Liver (tissue), 8 donors: ENCODE measurements at regions not wholly inside any gene's neighbourhood (a gene's known extent, or its start where the extent isn't known, plus 50 kb on each side); places are given as distances from the start of the nearest gene placed in this dataset.

ENCODE experiments used
- DNase-seq: peaks from one replicate; pipeline ENCODE4 v3.0.0-alpha.2; 2017; ENCODE audit warnings: low spot score
- H3K27ac ChIP-seq, 2 donors: one replicate each; pipeline ENCODE4 v1.7.0; 2013; ENCODE audit warnings: inconsistent platforms in 2 of 2, low read length in 2 of 2, control low read depth in 1 of 2, low read depth in 1 of 2, mild to moderate bottlenecking in 1 of 2
- H3K27me3 ChIP-seq, 4 donors: one replicate each; pipeline versions ENCODE4 v1.6.1 to v1.7.0; 2013; ENCODE audit warnings: low read length in 3 of 4, inconsistent platforms in 1 of 4, mild to moderate bottlenecking in 1 of 4, moderate library complexity in 1 of 4; ENCODE audit not compliant: control insufficient read depth in 4 of 4, insufficient read depth in 4 of 4
- H3K36me3 ChIP-seq, 4 donors: one replicate each; pipeline versions ENCODE4 v1.6.1 to v1.7.0; 2013; ENCODE audit warnings: low read length in 3 of 4, mild to moderate bottlenecking in 3 of 4, low read depth in 1 of 4, moderate library complexity in 1 of 4; ENCODE audit not compliant: control insufficient read depth in 4 of 4, insufficient read depth in 3 of 4
- H3K4me1 ChIP-seq, 4 donors: one replicate each; pipeline versions ENCODE4 v1.6.1 to v1.7.0; 2013; ENCODE audit warnings: low read length in 3 of 4, mild to moderate bottlenecking in 3 of 4, moderate library complexity in 1 of 4; ENCODE audit not compliant: control insufficient read depth in 4 of 4, insufficient read depth in 4 of 4
- H3K4me3 ChIP-seq, 3 donors: one replicate each; pipeline versions ENCODE4 v1.6.1 to v1.7.0; 2013; ENCODE audit warnings: low read length in 3 of 3, control low read depth in 1 of 3, low read depth in 1 of 3, mild to moderate bottlenecking in 1 of 3
- H3K9ac ChIP-seq, 2 donors: one replicate each; pipeline ENCODE4 v1.7.0; 2013; ENCODE audit warnings: low read length in 2 of 2, mild to moderate bottlenecking in 2 of 2, moderate library complexity in 2 of 2, control low read depth in 1 of 2, low read depth in 1 of 2
- H3K9me3 ChIP-seq, 4 donors: one replicate each; pipeline versions ENCODE4 v1.6.1 to v1.7.0; 2013; ENCODE audit warnings: low read length in 3 of 4; ENCODE audit not compliant: control insufficient read depth in 4 of 4
- EGR1 ChIP-seq, 2 donors: IDR thresholded peaks; 2 replicates each; pipeline ENCODE4 v1.6.1; 2016 to 2018; ENCODE audit warnings: antibody characterized with exemption in 2 of 2, low read depth in 2 of 2
- FOXA1 ChIP-seq: IDR thresholded peaks from 2 replicates; pipeline ENCODE4 v1.6.1; 2016; ENCODE audit warnings: antibody characterized with exemption
- FOXA2 ChIP-seq: IDR thresholded peaks from 2 replicates; pipeline ENCODE4 v1.6.1; 2016; ENCODE audit warnings: antibody characterized with exemption
- GABPA ChIP-seq, 2 donors: IDR thresholded peaks in 1 of 2; conservative IDR thresholded peaks in 1 of 2; 2 replicates each; pipeline ENCODE4 v1.6.1; 2016; ENCODE audit warnings: antibody characterized with exemption in 2 of 2, mild to moderate bottlenecking in 1 of 2, moderate library complexity in 1 of 2
- HNF4A ChIP-seq, 2 donors: conservative IDR thresholded peaks; 2 replicates each; pipeline ENCODE4 v1.6.1; 2016; ENCODE audit warnings: antibody characterized with exemption in 2 of 2, mild to moderate bottlenecking in 2 of 2
- HNF4G ChIP-seq: IDR thresholded peaks from 2 replicates; pipeline ENCODE4 v1.6.1; 2016; ENCODE audit warnings: antibody characterized with exemption
- JUND ChIP-seq, 2 donors: IDR thresholded peaks; 2 replicates each; pipeline ENCODE4 v1.6.1; 2016; ENCODE audit warnings: antibody characterized with exemption in 2 of 2
- NR2F2 ChIP-seq: IDR thresholded peaks from 2 replicates; pipeline ENCODE4 v1.6.1; 2016; ENCODE audit warnings: antibody characterized with exemption
- RAD21 ChIP-seq, 2 donors: IDR thresholded peaks; 2 replicates each; pipeline ENCODE4 v1.6.1; 2016; ENCODE audit warnings: antibody characterized with exemption in 2 of 2, mild to moderate bottlenecking in 2 of 2
- RXRA ChIP-seq, 2 donors: IDR thresholded peaks; 2 replicates each; pipeline ENCODE4 v1.6.1; 2017 to 2018; ENCODE audit warnings: antibody characterized with exemption in 2 of 2, mild to moderate bottlenecking in 1 of 2
- SP1 ChIP-seq: IDR thresholded peaks from 2 replicates; pipeline ENCODE4 v1.6.1; 2018; ENCODE audit warnings: antibody characterized with exemption, mild to moderate bottlenecking
- TAF1 ChIP-seq: conservative IDR thresholded peaks from 2 replicates; pipeline ENCODE4 v1.6.1; 2016; ENCODE audit warnings: antibody characterized with exemption, mild to moderate bottlenecking
- YY1 ChIP-seq: IDR thresholded peaks from 2 replicates; pipeline ENCODE4 v1.6.1; 2016; ENCODE audit warnings: antibody characterized with exemption, mild to moderate bottlenecking
- WGBS: extraction: QIAGEN DNeasy Blood & Tissue Kit; methylation state at CpG from one replicate; pipeline ENCODE4 v1.1.7; 2013; 5-methylcytosine and 5-hydroxymethylcytosine counted together
- TF ChIP-seq, protein P1 (sequence below): IDR thresholded peaks from 2 replicates; pipeline ENCODE4 v1.6.1; 2016; ENCODE audit warnings: antibody characterized with exemption
- TF ChIP-seq, protein P2 (sequence below): IDR thresholded peaks from 2 replicates; pipeline ENCODE4 v1.6.1; 2016; ENCODE audit warnings: antibody characterized with exemption
- TF ChIP-seq, protein P3 (sequence below): IDR thresholded peaks from 2 replicates; pipeline ENCODE4 v1.6.1; 2016; ENCODE audit warnings: antibody characterized with exemption
- TF ChIP-seq, protein P4 (sequence below): IDR thresholded peaks from 2 replicates; pipeline ENCODE4 v1.6.1; 2016; ENCODE audit warnings: antibody characterized with exemption, mild to moderate bottlenecking
- TF ChIP-seq, protein P5 (sequence below): fragments of 150-350 bp; IDR thresholded peaks from 2 replicates; pipeline ENCODE4 v1.5.1; 2017; ENCODE audit warnings: improper control_type of control experiment, low read depth, low read length; ENCODE audit not compliant: missing input control
- donor health status: healthy.
- donor health status: healthy.
- donor health status: healthy.
- donor health status: healthy.
- donor health status: healthy.

DNA sequence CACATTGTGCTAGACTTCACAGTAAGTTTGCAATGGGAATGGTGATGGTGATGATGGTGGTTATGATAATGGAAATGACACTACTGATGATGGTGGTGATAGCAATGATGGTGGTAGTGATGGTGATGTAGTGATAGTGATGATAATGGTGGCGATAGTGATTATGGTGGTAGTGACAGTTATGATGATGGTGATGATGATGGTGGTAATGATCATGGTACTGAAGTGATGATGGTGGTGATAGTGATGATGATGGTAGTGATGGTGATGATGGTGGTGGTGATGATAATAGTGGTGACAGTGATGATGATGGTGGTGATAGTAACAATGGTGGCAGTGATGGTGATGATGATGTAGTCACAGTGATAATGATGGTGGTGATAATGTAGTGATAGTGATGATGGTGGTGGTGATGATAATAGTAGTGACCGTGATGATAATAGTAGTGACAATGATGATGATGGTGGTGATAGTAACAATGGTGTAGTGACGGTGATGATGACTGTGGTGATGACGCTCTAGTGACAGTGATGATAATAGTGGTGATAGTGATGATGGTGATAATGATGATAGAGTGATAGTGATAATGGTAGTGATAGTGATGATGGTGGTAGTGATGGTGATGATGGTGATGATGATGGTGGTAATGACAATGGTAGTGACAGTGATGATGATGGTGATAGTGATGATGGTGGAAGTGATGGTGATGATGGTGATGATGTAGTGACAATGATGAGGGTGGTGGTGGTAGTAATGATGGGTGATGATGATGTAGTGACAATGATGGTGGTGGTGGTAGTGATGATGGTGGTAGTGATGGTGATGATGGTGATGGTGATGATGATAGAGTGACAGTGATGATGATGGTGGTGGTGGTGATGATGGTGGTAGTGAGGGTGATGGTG, 222.9 kb upstream of the PWP1 start:
- no peak overlapping the region for H3K27ac ChIP-seq
- H3K4me3 ChIP-seq, result no peak overlapping the region
- H3K27me3 ChIP-seq, result no peaks in the 10 kb centered on the region
- H3K36me3 ChIP-seq, result no peaks in the 10 kb centered on the region
- H3K4me1 ChIP-seq, result peaks cover 0 to 11% (median 6%) of the 10 kb centered on the region in 4 donors
- H3K9ac ChIP-seq, result no peak overlapping the region
- no peak for TF ChIP-seq JUND (IDR thresholded peaks at IDR 0.05)
- TF ChIP-seq, protein P1, sequence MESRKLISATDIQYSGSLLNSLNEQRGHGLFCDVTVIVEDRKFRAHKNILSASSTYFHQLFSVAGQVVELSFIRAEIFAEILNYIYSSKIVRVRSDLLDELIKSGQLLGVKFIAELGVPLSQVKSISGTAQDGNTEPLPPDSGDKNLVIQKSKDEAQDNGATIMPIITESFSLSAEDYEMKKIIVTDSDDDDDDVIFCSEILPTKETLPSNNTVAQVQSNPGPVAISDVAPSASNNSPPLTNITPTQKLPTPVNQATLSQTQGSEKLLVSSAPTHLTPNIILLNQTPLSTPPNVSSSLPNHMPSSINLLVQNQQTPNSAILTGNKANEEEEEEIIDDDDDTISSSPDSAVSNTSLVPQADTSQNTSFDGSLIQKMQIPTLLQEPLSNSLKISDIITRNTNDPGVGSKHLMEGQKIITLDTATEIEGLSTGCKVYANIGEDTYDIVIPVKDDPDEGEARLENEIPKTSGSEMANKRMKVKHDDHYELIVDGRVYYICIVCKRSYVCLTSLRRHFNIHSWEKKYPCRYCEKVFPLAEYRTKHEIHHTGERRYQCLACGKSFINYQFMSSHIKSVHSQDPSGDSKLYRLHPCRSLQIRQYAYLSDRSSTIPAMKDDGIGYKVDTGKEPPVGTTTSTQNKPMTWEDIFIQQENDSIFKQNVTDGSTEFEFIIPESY, result no peak
- TF ChIP-seq FOXA2, result no peak
- TF ChIP-seq RXRA (IDR thresholded peaks at IDR 0.05), result no peak
- no peak for TF ChIP-seq FOXA1
- TF ChIP-seq, protein P2, sequence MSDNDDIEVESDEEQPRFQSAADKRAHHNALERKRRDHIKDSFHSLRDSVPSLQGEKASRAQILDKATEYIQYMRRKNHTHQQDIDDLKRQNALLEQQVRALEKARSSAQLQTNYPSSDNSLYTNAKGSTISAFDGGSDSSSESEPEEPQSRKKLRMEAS, result no peak
- TF ChIP-seq HNF4G, result no peak
- TF ChIP-seq YY1, result no peak
- no peak for TF ChIP-seq NR2F2
- TF ChIP-seq, protein P3, sequence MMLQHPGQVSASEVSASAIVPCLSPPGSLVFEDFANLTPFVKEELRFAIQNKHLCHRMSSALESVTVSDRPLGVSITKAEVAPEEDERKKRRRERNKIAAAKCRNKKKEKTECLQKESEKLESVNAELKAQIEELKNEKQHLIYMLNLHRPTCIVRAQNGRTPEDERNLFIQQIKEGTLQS, result no peak
- TF ChIP-seq, protein P4, sequence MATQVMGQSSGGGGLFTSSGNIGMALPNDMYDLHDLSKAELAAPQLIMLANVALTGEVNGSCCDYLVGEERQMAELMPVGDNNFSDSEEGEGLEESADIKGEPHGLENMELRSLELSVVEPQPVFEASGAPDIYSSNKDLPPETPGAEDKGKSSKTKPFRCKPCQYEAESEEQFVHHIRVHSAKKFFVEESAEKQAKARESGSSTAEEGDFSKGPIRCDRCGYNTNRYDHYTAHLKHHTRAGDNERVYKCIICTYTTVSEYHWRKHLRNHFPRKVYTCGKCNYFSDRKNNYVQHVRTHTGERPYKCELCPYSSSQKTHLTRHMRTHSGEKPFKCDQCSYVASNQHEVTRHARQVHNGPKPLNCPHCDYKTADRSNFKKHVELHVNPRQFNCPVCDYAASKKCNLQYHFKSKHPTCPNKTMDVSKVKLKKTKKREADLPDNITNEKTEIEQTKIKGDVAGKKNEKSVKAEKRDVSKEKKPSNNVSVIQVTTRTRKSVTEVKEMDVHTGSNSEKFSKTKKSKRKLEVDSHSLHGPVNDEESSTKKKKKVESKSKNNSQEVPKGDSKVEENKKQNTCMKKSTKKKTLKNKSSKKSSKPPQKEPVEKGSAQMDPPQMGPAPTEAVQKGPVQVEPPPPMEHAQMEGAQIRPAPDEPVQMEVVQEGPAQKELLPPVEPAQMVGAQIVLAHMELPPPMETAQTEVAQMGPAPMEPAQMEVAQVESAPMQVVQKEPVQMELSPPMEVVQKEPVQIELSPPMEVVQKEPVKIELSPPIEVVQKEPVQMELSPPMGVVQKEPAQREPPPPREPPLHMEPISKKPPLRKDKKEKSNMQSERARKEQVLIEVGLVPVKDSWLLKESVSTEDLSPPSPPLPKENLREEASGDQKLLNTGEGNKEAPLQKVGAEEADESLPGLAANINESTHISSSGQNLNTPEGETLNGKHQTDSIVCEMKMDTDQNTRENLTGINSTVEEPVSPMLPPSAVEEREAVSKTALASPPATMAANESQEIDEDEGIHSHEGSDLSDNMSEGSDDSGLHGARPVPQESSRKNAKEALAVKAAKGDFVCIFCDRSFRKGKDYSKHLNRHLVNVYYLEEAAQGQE, result no peak
- TF ChIP-seq HNF4A (conservative IDR thresholded peaks at IDR 0.05), result no peak
- TF ChIP-seq SP1, result no peak
- TF ChIP-seq, protein P5, sequence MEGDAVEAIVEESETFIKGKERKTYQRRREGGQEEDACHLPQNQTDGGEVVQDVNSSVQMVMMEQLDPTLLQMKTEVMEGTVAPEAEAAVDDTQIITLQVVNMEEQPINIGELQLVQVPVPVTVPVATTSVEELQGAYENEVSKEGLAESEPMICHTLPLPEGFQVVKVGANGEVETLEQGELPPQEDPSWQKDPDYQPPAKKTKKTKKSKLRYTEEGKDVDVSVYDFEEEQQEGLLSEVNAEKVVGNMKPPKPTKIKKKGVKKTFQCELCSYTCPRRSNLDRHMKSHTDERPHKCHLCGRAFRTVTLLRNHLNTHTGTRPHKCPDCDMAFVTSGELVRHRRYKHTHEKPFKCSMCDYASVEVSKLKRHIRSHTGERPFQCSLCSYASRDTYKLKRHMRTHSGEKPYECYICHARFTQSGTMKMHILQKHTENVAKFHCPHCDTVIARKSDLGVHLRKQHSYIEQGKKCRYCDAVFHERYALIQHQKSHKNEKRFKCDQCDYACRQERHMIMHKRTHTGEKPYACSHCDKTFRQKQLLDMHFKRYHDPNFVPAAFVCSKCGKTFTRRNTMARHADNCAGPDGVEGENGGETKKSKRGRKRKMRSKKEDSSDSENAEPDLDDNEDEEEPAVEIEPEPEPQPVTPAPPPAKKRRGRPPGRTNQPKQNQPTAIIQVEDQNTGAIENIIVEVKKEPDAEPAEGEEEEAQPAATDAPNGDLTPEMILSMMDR, result no peak
- no peak for TF ChIP-seq GABPA (IDR thresholded peaks at IDR 0.05 in 1 of 2, conservative IDR thresholded peaks at IDR 0.05 in 1 of 2)
- TF ChIP-seq RAD21 (IDR thresholded peaks at IDR 0.05), result no peak
- no peak for TF ChIP-seq TAF1
- no peak for TF ChIP-seq EGR1 (IDR thresholded peaks at IDR 0.05; ENCODE audit: low read depth in 2 of 2)
- DNase-seq, result no peak
- 93% methylated on average over 4 of the region's 4 CpGs for WGBS
- H3K9me3 ChIP-seq, result no peaks in the 10 kb centered on the region
